SK-N-SH (cell line): ENCODE measurements at regions not wholly inside any gene's neighbourhood (a gene's known extent, or its start where the extent isn't known, plus 50 kb on each side); places are given as distances from the start of the nearest gene placed in this dataset.

Experiments used
- CTCF ChIA-PET: fragments of 300-600, 350-600 bp; formaldehyde crosslinking; extraction: SDS; loops from one replicate; lab custom pipeline; 2021; lab: Yijun Ruan, JAX
- POLR2A ChIA-PET: fragments of 350-600 bp; sonication (Branson Sonifier 250); formaldehyde crosslinking; extraction: SDS; loops from one replicate; lab custom pipeline; 2020; ENCODE audit warnings: antibody characterized with exemption, inconsistent platforms; lab: Yijun Ruan, JAX
- DNase-seq: peaks from one replicate; pipeline ENCODE4 v3.0.0; 2012
- H2AFZ ChIP-seq: fragments of 200-600 bp; sonication (generic); 2 replicates; pipeline ENCODE4 v1.8.1; 2016; ENCODE audit warnings: antibody characterized with exemption, mild to moderate bottlenecking, low read depth
- H3F3A ChIP-seq: fragments of 200-600 bp; sonication (generic); replicated peaks from 2 replicates; pipeline ENCODE3; 2016; ENCODE audit warnings: antibody characterized with exemption, mild to moderate bottlenecking; ENCODE audit not compliant: insufficient read depth
- H3K27ac ChIP-seq, 2 experiments: fragments of 200-500 bp in 1 of 2; fragments of 200-600 bp in 1 of 2; sonication (Bioruptor generic) in 1 of 2; sonication (generic), shearing (Covaris generic) in 1 of 2; 2 replicates each; pipeline versions ENCODE4 v1.5.1 to v1.6.1; 2014 to 2016; ENCODE audit warnings: low read depth in 2 of 2, inconsistent platforms in 1 of 2, low read length in 1 of 2, mild to moderate bottlenecking in 1 of 2, mixed read lengths in 1 of 2
- H3K27me3 ChIP-seq: fragments of 200-600 bp; sonication (generic), shearing (Covaris generic); 2 replicates; pipeline ENCODE4 v1.6.1; 2016; ENCODE audit warnings: mixed run types; ENCODE audit not compliant: insufficient read depth
- H3K36me3 ChIP-seq, 2 experiments: fragments of 200-500 bp in 1 of 2; fragments of 200-600 bp in 1 of 2; sonication (Bioruptor generic) in 1 of 2; sonication (generic) in 1 of 2; replicated peaks in 1 of 2; 2 replicates each; pipeline versions ENCODE3 to v1.5.1; 2014 to 2016; ENCODE audit warnings: low read length in 1 of 2, mild to moderate bottlenecking in 1 of 2; ENCODE audit not compliant: insufficient read depth in 2 of 2, control insufficient read depth in 1 of 2
- H3K4me1 ChIP-seq, 2 experiments: fragments of 200-500 bp in 1 of 2; fragments of 200-600 bp in 1 of 2; sonication (Bioruptor generic) in 1 of 2; sonication (generic), shearing (Covaris generic) in 1 of 2; 2 replicates each; pipeline versions ENCODE4 v1.5.1 to v1.6.1; 2014 to 2016; ENCODE audit warnings: low read depth in 1 of 2, low read length in 1 of 2, mixed run types in 1 of 2; ENCODE audit not compliant: insufficient read depth in 2 of 2, control insufficient read depth in 1 of 2
- H3K4me2 ChIP-seq: fragments of 200-600 bp; sonication (generic), shearing (Covaris generic); 2 replicates; pipeline ENCODE4 v1.6.1; 2017; ENCODE audit warnings: mixed run types
- H3K4me3 ChIP-seq, 2 experiments: fragments of 200-500 bp in 1 of 2; fragments of 200-600 bp in 1 of 2; sonication (Bioruptor generic) in 1 of 2; sonication (generic), shearing (Covaris generic) in 1 of 2; 2 replicates each; pipeline versions ENCODE4 v1.5.1 to v1.8.1; 2014 to 2016; ENCODE audit warnings: low read depth in 2 of 2, inconsistent platforms in 1 of 2, low read length in 1 of 2, mild to moderate bottlenecking in 1 of 2, mixed read lengths in 1 of 2, moderate library complexity in 1 of 2
- H3K79me2 ChIP-seq: fragments of 200-600 bp; sonication (generic); 2 replicates; pipeline ENCODE4 v1.8.1; 2017; ENCODE audit warnings: mild to moderate bottlenecking; ENCODE audit not compliant: insufficient read depth
- H3K9ac ChIP-seq: fragments of 200-600 bp; sonication (generic); 2 replicates; pipeline ENCODE4 v1.6.1; 2017; ENCODE audit warnings: mixed run types
- H3K9me2 ChIP-seq: fragments of 200-600 bp; sonication (generic); 2 replicates; pipeline ENCODE4 v1.6.1; 2017; ENCODE audit warnings: mixed run types
- H3K9me3 ChIP-seq: fragments of 200-600 bp; sonication (generic); 2 replicates; pipeline ENCODE4 v1.6.1; 2017; ENCODE audit warnings: mixed run types, mild to moderate bottlenecking, moderate library complexity
- H4K20me1 ChIP-seq: fragments of 200-600 bp; sonication (generic); 2 replicates; pipeline ENCODE4 v1.6.1; 2017; ENCODE audit warnings: mild to moderate bottlenecking, mixed run types; ENCODE audit not compliant: insufficient read depth
- ELF1 ChIP-seq: IDR thresholded peaks from 2 replicates; pipeline ENCODE4 v1.4.0; 2012
- EP300 ChIP-seq, 2 experiments: IDR thresholded peaks; 2 replicates each; pipeline versions ENCODE4 v1.4.0 to v1.6.1; 2012; ENCODE audit warnings: borderline replicate concordance in 1 of 2, low read depth in 1 of 2, low read length in 1 of 2
- FOSL2 ChIP-seq: IDR thresholded peaks from 2 replicates; pipeline ENCODE4 v1.4.0; 2012; ENCODE audit warnings: low read depth, mild to moderate bottlenecking, moderate library complexity, borderline replicate concordance
- FOXJ3 ChIP-seq: sonication (generic); formaldehyde crosslinking; IDR thresholded peaks from 2 replicates; pipeline ENCODE4 v1.5.1; 2020; ENCODE audit warnings: mild to moderate bottlenecking, missing genetic modification reagents
- FOXM1 ChIP-seq: IDR thresholded peaks from 2 replicates; pipeline ENCODE4 v1.4.0; 2012; ENCODE audit warnings: low read depth, mild to moderate bottlenecking
- GABPA ChIP-seq: IDR thresholded peaks from 2 replicates; pipeline ENCODE4 v1.4.0; 2012; ENCODE audit warnings: low read depth, mild to moderate bottlenecking
- JUND ChIP-seq: IDR thresholded peaks from 2 replicates; pipeline ENCODE4 v1.4.0; 2012
- NFIC ChIP-seq: IDR thresholded peaks from 2 replicates; pipeline ENCODE4 v1.4.0; 2012; ENCODE audit warnings: borderline replicate concordance
- PBX3 ChIP-seq: IDR thresholded peaks from 2 replicates; pipeline ENCODE4; 2012
- POLR2AphosphoS5 ChIP-seq: IDR thresholded peaks from 2 replicates; pipeline ENCODE4 v1.6.1; 2012; ENCODE audit warnings: low read depth, low read length
- RCOR1 ChIP-seq: fragments of 150-350 bp; IDR thresholded peaks from 2 replicates; pipeline ENCODE4 v1.6.1; 2017; ENCODE audit warnings: antibody characterized with exemption, low read length
- RXRA ChIP-seq: IDR thresholded peaks from 2 replicates; pipeline ENCODE4 v1.4.0; 2012; ENCODE audit warnings: low read depth, mild to moderate bottlenecking, borderline replicate concordance
- SMC3 ChIP-seq: IDR thresholded peaks from 2 replicates; pipeline ENCODE4 v1.6.1; 2012; ENCODE audit warnings: low read depth, low read length, improper control_type of control experiment
- TCF12 ChIP-seq: IDR thresholded peaks from 2 replicates; pipeline ENCODE4 v1.4.0; 2012
- TEAD4 ChIP-seq: IDR thresholded peaks from 2 replicates; pipeline ENCODE4 v1.4.0; 2012; ENCODE audit warnings: mild to moderate bottlenecking, borderline replicate concordance; ENCODE audit not compliant: insufficient read depth
- YY1 ChIP-seq: IDR thresholded peaks from 2 replicates; pipeline ENCODE4 v1.4.0; 2012; ENCODE audit warnings: low read depth, mild to moderate bottlenecking
- ZBTB33 ChIP-seq: IDR thresholded peaks from 2 replicates; pipeline ENCODE4 v1.4.0; 2012; ENCODE audit warnings: low read depth, borderline replicate concordance
- WGBS: methylation state at CpG from one replicate; pipeline ENCODE4 v1.1.6; 2017; ENCODE audit warnings: low lambda C conversion rate; 5-methylcytosine and 5-hydroxymethylcytosine counted together
- TF ChIP-seq, protein P1 (sequence below): fragments of 150-350 bp; IDR thresholded peaks from 2 replicates; pipeline ENCODE4 v1.6.1; 2016; ENCODE audit warnings: mild to moderate bottlenecking, low read depth, low read length
- TF ChIP-seq, protein P2 (sequence below): fragments of 150-350 bp; IDR thresholded peaks from 2 replicates; pipeline ENCODE4 v1.6.1; 2017; ENCODE audit warnings: antibody characterized with exemption, low read length, low read depth, borderline replicate concordance

DNA sequence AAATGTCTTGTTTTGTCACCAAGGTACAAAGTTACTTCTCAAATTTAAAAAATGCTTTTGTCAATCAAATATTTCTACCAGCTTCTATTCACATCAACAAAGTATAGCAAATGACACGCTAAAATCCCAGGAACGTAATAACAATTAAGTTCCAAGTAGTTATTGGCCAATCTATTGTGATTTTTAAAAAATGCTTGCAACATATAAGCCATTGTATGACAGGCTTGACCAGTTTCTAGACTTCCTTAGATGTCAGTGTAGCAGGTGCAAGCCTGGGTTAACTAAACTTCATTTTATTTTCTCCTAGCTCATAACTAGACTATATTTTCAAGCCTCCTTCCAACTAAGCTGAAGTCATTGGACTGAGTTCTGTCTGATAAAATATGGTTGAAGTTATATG, 494.5 kb upstream of the PKN2 start:
- Histone ChIP-seq H3K4me2 (no peak overlapping the region), H3K4me1 (no peaks in the 10 kb centered on the region), H3K79me2 (no peaks in the 10 kb centered on the region), H3K9me2 (no peaks in the 10 kb centered on the region), H3K27ac (no peak overlapping the region), H2AFZ (no peak overlapping the region), H3K9ac (no peak overlapping the region), H3K27me3 (no peaks in the 10 kb centered on the region), H3K9me3 (no peaks in the 10 kb centered on the region), H4K20me1 (no peaks in the 10 kb centered on the region), H3K4me3 (no peak overlapping the region), H3K36me3 (no peaks in the 10 kb centered on the region), H3F3A (no peaks in the 10 kb centered on the region)
- no peak for DNase-seq
- CTCF ChIA-PET = interaction anchor here (0.6 to 1.7 kb wide), 2 partner anchors 9 to 10 kb away, joined by 5 to 7 read pairs; no protein-coding TSS in a partner anchor
- TF ChIP-seq GABPA = no peak
- no peak for TF ChIP-seq JUND
- TF ChIP-seq FOXJ3 = no peak
- no peak for TF ChIP-seq TCF12
- TF ChIP-seq FOSL2 = no peak
- TF ChIP-seq POLR2AphosphoS5 = no peak
- TF ChIP-seq YY1 = no peak
- TF ChIP-seq, protein P1, sequence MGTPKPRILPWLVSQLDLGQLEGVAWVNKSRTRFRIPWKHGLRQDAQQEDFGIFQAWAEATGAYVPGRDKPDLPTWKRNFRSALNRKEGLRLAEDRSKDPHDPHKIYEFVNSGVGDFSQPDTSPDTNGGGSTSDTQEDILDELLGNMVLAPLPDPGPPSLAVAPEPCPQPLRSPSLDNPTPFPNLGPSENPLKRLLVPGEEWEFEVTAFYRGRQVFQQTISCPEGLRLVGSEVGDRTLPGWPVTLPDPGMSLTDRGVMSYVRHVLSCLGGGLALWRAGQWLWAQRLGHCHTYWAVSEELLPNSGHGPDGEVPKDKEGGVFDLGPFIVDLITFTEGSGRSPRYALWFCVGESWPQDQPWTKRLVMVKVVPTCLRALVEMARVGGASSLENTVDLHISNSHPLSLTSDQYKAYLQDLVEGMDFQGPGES = no peak
- no peak for TF ChIP-seq SMC3
- no peak for TF ChIP-seq FOXM1
- TF ChIP-seq RXRA = no peak
- WGBS = 34% methylated on average over 2 of the region's 2 CpGs
- POLR2A ChIA-PET = no interaction called here

DNA sequence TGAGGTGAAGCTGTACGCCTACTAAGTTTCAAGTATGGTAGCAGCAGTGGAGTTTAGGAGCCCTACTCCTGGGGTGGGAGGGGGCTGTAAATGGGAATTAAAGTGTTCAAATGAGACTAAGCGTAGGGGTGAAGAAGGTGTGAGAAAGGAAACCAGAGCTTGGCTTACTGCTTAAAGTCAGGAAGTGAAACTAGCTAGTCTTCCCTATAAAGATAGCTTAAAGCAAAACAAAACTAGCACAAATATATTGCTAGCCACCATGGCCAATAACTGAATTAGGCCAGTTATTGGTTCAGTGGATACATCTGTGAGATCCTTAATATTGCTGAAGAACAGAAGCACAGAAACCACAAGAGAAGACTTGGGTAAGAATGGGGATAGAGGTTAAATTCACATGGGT, 492.2 kb upstream of the PKN2 start:
- no peaks in the 10 kb centered on the region for H3K79me2 ChIP-seq
- H2AFZ ChIP-seq = no peak overlapping the region
- H3K36me3 ChIP-seq = no peaks in the 10 kb centered on the region
- H3K27me3 ChIP-seq = no peaks in the 10 kb centered on the region
- H3K27ac ChIP-seq = no peak overlapping the region
- ChIA-PET CTCF (interaction anchor here (4.7 kb wide), 1 partner anchor 12 kb away, joined by 35 read pairs; no protein-coding TSS in a partner anchor), POLR2A (no interaction called here)
- H3K4me3 ChIP-seq = no peak overlapping the region
- no peak overlapping the region for H3K9ac ChIP-seq
- no peak overlapping the region for H3K4me2 ChIP-seq
- DNase-seq = no peak
- H3K9me2 ChIP-seq = no peaks in the 10 kb centered on the region
- H3K9me3 ChIP-seq = no peaks in the 10 kb centered on the region
- H3K4me1 ChIP-seq = no peaks in the 10 kb centered on the region; a peak in 1 of 4 replicates
- H4K20me1 ChIP-seq = no peaks in the 10 kb centered on the region
- WGBS = 74% methylated on average over 2 of the region's 2 CpGs
- no peak for TF ChIP-seq FOXJ3
- TF ChIP-seq ELF1 = no peak
- no peak for TF ChIP-seq JUND
- no peak for TF ChIP-seq EP300 (IDR thresholded peaks at IDR 0.05; ENCODE audit: borderline replicate concordance in 1 of 2, low read depth in 1 of 2, low read length in 1 of 2)
- TF ChIP-seq ZBTB33 = no peak
- TF ChIP-seq, protein P2, sequence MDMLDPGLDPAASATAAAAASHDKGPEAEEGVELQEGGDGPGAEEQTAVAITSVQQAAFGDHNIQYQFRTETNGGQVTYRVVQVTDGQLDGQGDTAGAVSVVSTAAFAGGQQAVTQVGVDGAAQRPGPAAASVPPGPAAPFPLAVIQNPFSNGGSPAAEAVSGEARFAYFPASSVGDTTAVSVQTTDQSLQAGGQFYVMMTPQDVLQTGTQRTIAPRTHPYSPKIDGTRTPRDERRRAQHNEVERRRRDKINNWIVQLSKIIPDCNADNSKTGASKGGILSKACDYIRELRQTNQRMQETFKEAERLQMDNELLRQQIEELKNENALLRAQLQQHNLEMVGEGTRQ = no peak
- TF ChIP-seq TEAD4 = no peak
- TF ChIP-seq FOXM1 = no peak
- no peak for TF ChIP-seq RCOR1
- TF ChIP-seq NFIC = no peak
- TF ChIP-seq PBX3 = no peak
- no peaks in the 10 kb centered on the region for H3F3A ChIP-seq
